Peyer's patch (tissue), 4 donors: ENCODE measurements at regions not wholly inside any gene's neighbourhood (a gene's known extent, or its start where the extent isn't known, plus 50 kb on each side); places are given as distances from the start of the nearest gene placed in this dataset.

Experiments
- POLR2A ChIP-seq, 2 donors: fragments of 450-650 bp; IDR thresholded peaks; one replicate each; pipeline ENCODE4 v1.5.1; 2017; ENCODE audit warnings: antibody characterized with exemption in 2 of 2, mild to moderate bottlenecking in 2 of 2, moderate library complexity in 2 of 2
- TF ChIP-seq, protein P1 (sequence below), 6 experiments: fragments of 450-650 bp in 4 of 6; fragments of 200-600 bp in 2 of 6; sonication (generic) in 1 of 6; IDR thresholded peaks; one replicate each; pipeline ENCODE4 v1.5.1; 2017 to 2019; ENCODE audit warnings: antibody characterized with exemption in 6 of 6, mild to moderate bottlenecking in 3 of 6, moderate library complexity in 1 of 6

DNA sequence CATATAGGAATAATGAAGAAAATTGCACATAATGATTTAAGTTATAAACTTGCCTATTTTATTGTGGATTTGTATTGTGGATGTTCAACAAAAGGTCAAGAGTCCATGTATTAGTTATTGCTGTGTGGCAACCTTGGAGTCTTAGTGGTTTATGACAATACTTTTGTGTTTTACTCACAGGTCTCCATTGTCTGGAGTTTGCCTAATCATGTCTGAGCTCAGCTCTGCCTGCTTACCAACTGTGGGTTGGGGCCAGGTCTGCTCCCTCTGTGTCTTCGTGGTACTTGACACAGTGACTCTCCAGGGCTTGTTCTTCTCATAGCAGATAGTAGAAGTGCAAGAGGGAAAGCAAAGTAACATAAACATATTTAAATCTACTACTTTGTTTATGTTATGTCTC is 382.5 kb downstream of the CBLN2 start:
- no peak for TF ChIP-seq POLR2A (IDR thresholded peaks at IDR 0.05)
- TF ChIP-seq, protein P1, sequence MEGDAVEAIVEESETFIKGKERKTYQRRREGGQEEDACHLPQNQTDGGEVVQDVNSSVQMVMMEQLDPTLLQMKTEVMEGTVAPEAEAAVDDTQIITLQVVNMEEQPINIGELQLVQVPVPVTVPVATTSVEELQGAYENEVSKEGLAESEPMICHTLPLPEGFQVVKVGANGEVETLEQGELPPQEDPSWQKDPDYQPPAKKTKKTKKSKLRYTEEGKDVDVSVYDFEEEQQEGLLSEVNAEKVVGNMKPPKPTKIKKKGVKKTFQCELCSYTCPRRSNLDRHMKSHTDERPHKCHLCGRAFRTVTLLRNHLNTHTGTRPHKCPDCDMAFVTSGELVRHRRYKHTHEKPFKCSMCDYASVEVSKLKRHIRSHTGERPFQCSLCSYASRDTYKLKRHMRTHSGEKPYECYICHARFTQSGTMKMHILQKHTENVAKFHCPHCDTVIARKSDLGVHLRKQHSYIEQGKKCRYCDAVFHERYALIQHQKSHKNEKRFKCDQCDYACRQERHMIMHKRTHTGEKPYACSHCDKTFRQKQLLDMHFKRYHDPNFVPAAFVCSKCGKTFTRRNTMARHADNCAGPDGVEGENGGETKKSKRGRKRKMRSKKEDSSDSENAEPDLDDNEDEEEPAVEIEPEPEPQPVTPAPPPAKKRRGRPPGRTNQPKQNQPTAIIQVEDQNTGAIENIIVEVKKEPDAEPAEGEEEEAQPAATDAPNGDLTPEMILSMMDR (IDR thresholded peaks at IDR 0.05), result no peak
